Prostate gland (tissue), 2 donors: ENCODE measurements at regions not wholly inside any gene's neighbourhood (a gene's known extent, or its start where the extent isn't known, plus 50 kb on each side); places are given as distances from the start of the nearest gene placed in this dataset.

Experiments used
- POLR2A ChIP-seq: fragments of 450-650 bp; IDR thresholded peaks from one replicate; pipeline ENCODE4 v1.6.1; 2016; ENCODE audit warnings: antibody characterized with exemption, mild to moderate bottlenecking
- POLR2AphosphoS5 ChIP-seq: sonication (generic); formaldehyde crosslinking; IDR thresholded peaks from one replicate; pipeline ENCODE4 v1.6.1; 2017; ENCODE audit warnings: antibody characterized with exemption
- TF ChIP-seq, protein P1 (sequence below), 4 experiments: fragments of 200-600 bp in 2 of 4; fragments of 450-650 bp in 2 of 4; sonication (generic) in 2 of 4; IDR thresholded peaks; 1 replicate in 3 of 4; 2 replicates in 1 of 4; pipeline ENCODE4 v1.5.1; 2016 to 2019; ENCODE audit warnings: antibody characterized with exemption in 4 of 4, mild to moderate bottlenecking in 2 of 4, moderate library complexity in 2 of 4

DNA sequence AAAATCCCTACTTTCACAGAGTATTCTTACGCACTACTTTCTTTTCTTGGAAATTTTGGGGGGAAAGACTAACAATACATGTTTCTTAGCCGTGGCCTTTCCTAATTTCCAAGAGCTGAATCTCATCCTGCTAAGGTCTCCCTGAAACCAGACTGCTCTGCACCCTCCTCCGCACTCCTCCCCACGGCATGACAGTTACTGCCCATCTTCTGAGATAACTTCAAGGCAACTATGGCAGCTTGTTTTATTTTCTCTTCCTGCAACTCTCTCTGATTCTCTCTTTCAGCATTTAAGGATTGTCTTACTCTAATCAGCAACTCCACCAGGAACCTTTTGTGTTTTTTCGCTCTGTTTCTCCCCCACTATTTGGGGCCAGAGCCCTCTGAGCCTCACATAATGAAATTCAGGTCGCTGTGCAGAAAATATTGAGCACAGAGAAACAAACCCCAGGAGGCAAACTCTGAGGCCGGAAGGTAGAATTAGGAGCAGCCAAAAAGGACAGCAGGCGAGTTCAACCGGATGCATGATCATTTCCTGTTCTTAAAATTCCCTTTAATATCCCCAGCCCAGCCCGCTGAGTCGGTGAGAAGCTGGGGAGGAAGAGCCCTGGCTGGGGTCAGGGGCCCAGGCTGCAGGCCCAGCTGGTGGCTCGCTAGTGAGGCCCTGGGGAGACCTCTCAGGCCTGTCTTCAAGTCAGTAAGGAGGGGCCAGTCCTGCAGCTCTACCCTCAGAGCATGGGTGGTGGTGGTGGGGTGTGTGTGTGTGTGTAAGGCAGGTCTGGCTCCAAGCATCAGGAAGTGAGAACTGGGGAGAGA is 213.6 kb upstream of the S1PR3 start:
- TF ChIP-seq POLR2A: no peak
- TF ChIP-seq, protein P1, sequence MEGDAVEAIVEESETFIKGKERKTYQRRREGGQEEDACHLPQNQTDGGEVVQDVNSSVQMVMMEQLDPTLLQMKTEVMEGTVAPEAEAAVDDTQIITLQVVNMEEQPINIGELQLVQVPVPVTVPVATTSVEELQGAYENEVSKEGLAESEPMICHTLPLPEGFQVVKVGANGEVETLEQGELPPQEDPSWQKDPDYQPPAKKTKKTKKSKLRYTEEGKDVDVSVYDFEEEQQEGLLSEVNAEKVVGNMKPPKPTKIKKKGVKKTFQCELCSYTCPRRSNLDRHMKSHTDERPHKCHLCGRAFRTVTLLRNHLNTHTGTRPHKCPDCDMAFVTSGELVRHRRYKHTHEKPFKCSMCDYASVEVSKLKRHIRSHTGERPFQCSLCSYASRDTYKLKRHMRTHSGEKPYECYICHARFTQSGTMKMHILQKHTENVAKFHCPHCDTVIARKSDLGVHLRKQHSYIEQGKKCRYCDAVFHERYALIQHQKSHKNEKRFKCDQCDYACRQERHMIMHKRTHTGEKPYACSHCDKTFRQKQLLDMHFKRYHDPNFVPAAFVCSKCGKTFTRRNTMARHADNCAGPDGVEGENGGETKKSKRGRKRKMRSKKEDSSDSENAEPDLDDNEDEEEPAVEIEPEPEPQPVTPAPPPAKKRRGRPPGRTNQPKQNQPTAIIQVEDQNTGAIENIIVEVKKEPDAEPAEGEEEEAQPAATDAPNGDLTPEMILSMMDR (IDR thresholded peaks at IDR 0.05): no peak
- TF ChIP-seq POLR2AphosphoS5: no peak
